Suprapubic skin (tissue), 4 donors: ENCODE measurements at regions not wholly inside any gene's neighbourhood (a gene's known extent, or its start where the extent isn't known, plus 50 kb on each side); places are given as distances from the start of the nearest gene placed in this dataset.
"Not testable (repeated sequence)": the region's sequence is repeated elsewhere in the genome, so short reads cannot be mapped to it uniquely, and the experiment has no call there.

Experiments used
- DNase-seq, 2 donors: peaks; one replicate each; pipeline ENCODE4 v3.0.0-alpha.2; 2019; ENCODE audit warnings: low spot score in 2 of 2
- H3K27ac ChIP-seq: fragments of 200-600 bp; sonication (generic); one replicate; pipeline ENCODE4 v1.5.1; 2019
- H3K27me3 ChIP-seq: fragments of 200-600 bp; sonication (generic); one replicate; pipeline ENCODE4 v1.5.1; 2019
- H3K36me3 ChIP-seq: fragments of 200-600 bp; sonication (generic); one replicate; pipeline ENCODE4 v1.5.1; 2019
- H3K4me1 ChIP-seq: fragments of 200-600 bp; sonication (generic); one replicate; pipeline ENCODE4 v1.5.1; 2019
- H3K4me3 ChIP-seq: fragments of 200-600 bp; sonication (generic); one replicate; pipeline ENCODE4 v1.5.1; 2019; ENCODE audit warnings: mild to moderate bottlenecking
- H3K9me3 ChIP-seq: fragments of 200-600 bp; sonication (generic); one replicate; pipeline ENCODE4 v1.5.1; 2019
- CTCF ChIP-seq, 2 donors: fragments of 200-600 bp in 1 of 2; fragments of 450-650 bp in 1 of 2; sonication (generic) in 1 of 2; IDR thresholded peaks; one replicate each; pipeline ENCODE4 v1.5.1; 2016 to 2019; ENCODE audit warnings: antibody characterized with exemption in 2 of 2, mild to moderate bottlenecking in 1 of 2, moderate library complexity in 1 of 2
- EP300 ChIP-seq: sonication (generic); formaldehyde crosslinking; IDR thresholded peaks from one replicate; pipeline ENCODE4 v1.6.1; 2017; ENCODE audit warnings: antibody characterized with exemption
- POLR2A ChIP-seq, 2 donors: fragments of 450-650 bp; IDR thresholded peaks; one replicate each; pipeline ENCODE4 v1.6.1; 2017; ENCODE audit warnings: antibody characterized with exemption in 2 of 2, mild to moderate bottlenecking in 2 of 2, moderate library complexity in 2 of 2
- POLR2AphosphoS5 ChIP-seq, 3 donors: sonication (generic); formaldehyde crosslinking; IDR thresholded peaks; one replicate each; pipeline ENCODE4 v1.6.1; 2017; ENCODE audit warnings: antibody characterized with exemption in 3 of 3
- WGBS: methylation state at CpG from one replicate; pipeline ENCODE4 v1.1.5; 2018; 5-methylcytosine and 5-hydroxymethylcytosine counted together

- Histone ChIP-seq H3K27me3 (peaks cover 66% of the 10 kb centered on the region), H3K36me3 (no peaks in the 10 kb centered on the region), H3K4me3 (no peak overlapping the region), H3K9me3 (no peaks in the 10 kb centered on the region), H3K27ac (no peak overlapping the region), H3K4me1 (no peaks in the 10 kb centered on the region)
- DNase-seq, result no peak
- 69% methylated on average over 10 of the region's 11 CpGs for WGBS
- no peak for TF ChIP-seq EP300
- TF ChIP-seq CTCF (IDR thresholded peaks at IDR 0.05), result no peak
- no peak for TF ChIP-seq POLR2AphosphoS5 (IDR thresholded peaks at IDR 0.05)
- TF ChIP-seq POLR2A (IDR thresholded peaks at IDR 0.05), result no peak
These were observed 79.2 kb downstream of the OLIG1 start for GRCh38 chr21:33149181-33149580.

GRCh38 chr21:33150968-33151367 is 78.8 kb upstream of the IFNAR2 start:
- H3K4me1 ChIP-seq, H3K4me3 ChIP-seq, H3K27ac ChIP-seq, H3K36me3 ChIP-seq, DNase-seq, H3K9me3 ChIP-seq: not testable (repeated sequence)
- peaks cover 59% of the 10 kb centered on the region for H3K27me3 ChIP-seq
- 87% methylated on average over 3 of the region's 3 CpGs for WGBS

- no peak for DNase-seq
- TF ChIP-seq POLR2A (IDR thresholded peaks at IDR 0.05) (no peak), CTCF (IDR thresholded peaks at IDR 0.05) (no peak), POLR2AphosphoS5 (IDR thresholded peaks at IDR 0.05) (no peak), EP300 (no peak)
These were observed 77.6 kb upstream of the IFNAR2 start for GRCh38 chr21:33151941-33152731.

GRCh38 chr21:33152732-33153130 is 77.0 kb upstream of the IFNAR2 start:
- no peaks in the 10 kb centered on the region for H3K36me3 ChIP-seq
- H3K9me3 ChIP-seq, result no peaks in the 10 kb centered on the region
- no peak for DNase-seq
- H3K27ac ChIP-seq, result no peak overlapping the region
- no peaks in the 10 kb centered on the region for H3K4me1 ChIP-seq
- H3K27me3 ChIP-seq, result peaks cover 61% of the 10 kb centered on the region
- 90% methylated on average over 13 of the region's 13 CpGs for WGBS
- H3K4me3 ChIP-seq, result no peak overlapping the region
- TF ChIP-seq CTCF (IDR thresholded peaks at IDR 0.05), result no peak
- no peak for TF ChIP-seq POLR2A (IDR thresholded peaks at IDR 0.05)
- no peak for TF ChIP-seq POLR2AphosphoS5 (IDR thresholded peaks at IDR 0.05)
- TF ChIP-seq EP300, result no peak

More at GRCh38 chr21:33151941-33152731, 77.6 kb upstream of the IFNAR2 start:
- WGBS, result 34% methylated on average over 32 of the region's 32 CpGs
- Histone ChIP-seq H3K27me3 (peaks cover 57% of the 10 kb centered on the region), H3K36me3 (no peaks in the 10 kb centered on the region), H3K27ac (no peak overlapping the region), H3K4me1 (no peaks in the 10 kb centered on the region), H3K9me3 (no peaks in the 10 kb centered on the region), H3K4me3 (no peak overlapping the region)

GRCh38 chr21:33155005-33155404 is 74.7 kb upstream of the IFNAR2 start:
- Histone ChIP-seq H3K4me1 (no peaks in the 10 kb centered on the region), H3K27me3 (peaks cover 64% of the 10 kb centered on the region)
- 68% methylated on average over 1 of the region's 1 CpG for WGBS

GRCh38 chr21:33155422-33155821 is 74.3 kb upstream of the IFNAR2 start:
- H3K27me3 ChIP-seq, result peaks cover 63% of the 10 kb centered on the region
- H3K4me3 ChIP-seq, result no peak overlapping the region
- H3K36me3 ChIP-seq, result no peaks in the 10 kb centered on the region
- DNase-seq, result no peak
- H3K9me3 ChIP-seq, result no peaks in the 10 kb centered on the region
- TF ChIP-seq CTCF (IDR thresholded peaks at IDR 0.05), result no peak
- no peak for TF ChIP-seq EP300
- no peak for TF ChIP-seq POLR2AphosphoS5 (IDR thresholded peaks at IDR 0.05)
- TF ChIP-seq POLR2A (IDR thresholded peaks at IDR 0.05), result no peak
- H3K4me1 ChIP-seq, result no peaks in the 10 kb centered on the region
- 21% methylated on average over 6 of the region's 6 CpGs for WGBS
- H3K27ac ChIP-seq, result no peak overlapping the region

More at GRCh38 chr21:33155005-33155404, 74.7 kb upstream of the IFNAR2 start:
- no peak for DNase-seq
- TF ChIP-seq POLR2AphosphoS5 (IDR thresholded peaks at IDR 0.05) (no peak), POLR2A (IDR thresholded peaks at IDR 0.05) (no peak)
- Histone ChIP-seq H3K36me3 (no peaks in the 10 kb centered on the region), H3K4me3 (no peak overlapping the region), H3K27ac (no peak overlapping the region), H3K9me3 (no peaks in the 10 kb centered on the region)
